LoVo (cell line): ENCODE measurements at regions not wholly inside any gene's neighbourhood (a gene's known extent, or its start where the extent isn't known, plus 50 kb on each side); places are given as distances from the start of the nearest gene placed in this dataset.
"Not testable (repeated sequence)": the region's sequence is repeated elsewhere in the genome, so short reads cannot be mapped to it uniquely, and the experiment has no call there.

Source experiments
- DNase-seq: peaks from one replicate; pipeline ENCODE4 v3.0.0-alpha.2; 2016; ENCODE audit warnings: low spot score

DNA sequence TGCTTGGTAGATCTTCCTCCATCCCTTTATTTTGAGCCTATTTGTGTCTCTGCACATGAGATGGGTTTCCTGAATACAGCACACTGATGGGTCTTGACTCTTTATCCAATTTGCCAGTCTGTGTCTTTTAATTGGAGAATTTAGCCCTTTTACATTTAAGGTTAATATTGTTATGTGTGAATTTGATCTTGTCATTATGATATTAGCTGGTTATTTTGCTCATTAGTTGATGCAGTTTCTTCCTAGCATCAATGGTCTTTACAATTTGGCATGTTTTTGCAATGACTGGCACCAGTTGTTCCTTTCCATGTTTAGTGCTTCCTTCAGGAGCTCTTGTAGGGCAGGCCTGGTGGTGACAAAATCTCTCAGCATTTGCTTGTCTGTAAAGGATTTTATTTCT is 72.4 kb downstream of the HNRNPD start:
- DNase-seq: not testable (repeated sequence)

DNA sequence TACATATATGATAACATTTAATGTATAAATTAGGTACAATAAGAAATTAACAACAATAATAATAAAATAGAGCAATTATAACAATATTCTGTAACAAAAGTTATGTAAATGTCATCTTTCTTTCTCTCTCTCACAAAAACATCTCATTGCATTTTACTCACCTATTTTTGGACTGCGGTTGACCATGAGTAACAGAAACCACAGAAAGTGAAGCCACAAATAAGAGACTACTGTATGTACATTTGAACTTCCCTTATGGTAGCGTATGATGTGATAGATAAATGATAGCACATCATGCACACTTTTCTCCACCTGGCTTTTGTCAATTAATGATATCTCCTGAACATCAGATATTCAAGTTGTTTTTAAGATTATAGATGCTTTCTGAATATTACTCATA is 80.5 kb downstream of the HNRNPD start:
- no peak for DNase-seq

DNA sequence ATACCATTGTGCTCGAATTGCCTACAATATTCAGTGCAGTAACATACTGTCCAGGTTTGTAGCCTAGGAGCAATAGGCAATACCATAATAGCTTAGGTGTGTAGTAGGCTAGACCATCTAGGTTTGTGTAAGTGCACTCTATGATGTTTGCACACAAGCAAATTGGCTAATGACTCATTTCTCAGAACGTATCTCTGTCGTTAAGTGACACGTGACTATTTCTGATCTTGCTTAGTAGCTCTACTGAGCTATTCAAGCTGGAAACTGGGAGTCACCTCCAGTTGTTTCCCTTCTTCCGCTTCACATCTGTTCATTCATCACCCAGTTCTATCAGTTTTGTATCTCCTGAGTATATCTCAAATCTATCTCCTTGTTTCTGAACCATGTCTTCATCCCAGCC is 86.1 kb downstream of the HNRNPD start:
- no peak for DNase-seq

DNA sequence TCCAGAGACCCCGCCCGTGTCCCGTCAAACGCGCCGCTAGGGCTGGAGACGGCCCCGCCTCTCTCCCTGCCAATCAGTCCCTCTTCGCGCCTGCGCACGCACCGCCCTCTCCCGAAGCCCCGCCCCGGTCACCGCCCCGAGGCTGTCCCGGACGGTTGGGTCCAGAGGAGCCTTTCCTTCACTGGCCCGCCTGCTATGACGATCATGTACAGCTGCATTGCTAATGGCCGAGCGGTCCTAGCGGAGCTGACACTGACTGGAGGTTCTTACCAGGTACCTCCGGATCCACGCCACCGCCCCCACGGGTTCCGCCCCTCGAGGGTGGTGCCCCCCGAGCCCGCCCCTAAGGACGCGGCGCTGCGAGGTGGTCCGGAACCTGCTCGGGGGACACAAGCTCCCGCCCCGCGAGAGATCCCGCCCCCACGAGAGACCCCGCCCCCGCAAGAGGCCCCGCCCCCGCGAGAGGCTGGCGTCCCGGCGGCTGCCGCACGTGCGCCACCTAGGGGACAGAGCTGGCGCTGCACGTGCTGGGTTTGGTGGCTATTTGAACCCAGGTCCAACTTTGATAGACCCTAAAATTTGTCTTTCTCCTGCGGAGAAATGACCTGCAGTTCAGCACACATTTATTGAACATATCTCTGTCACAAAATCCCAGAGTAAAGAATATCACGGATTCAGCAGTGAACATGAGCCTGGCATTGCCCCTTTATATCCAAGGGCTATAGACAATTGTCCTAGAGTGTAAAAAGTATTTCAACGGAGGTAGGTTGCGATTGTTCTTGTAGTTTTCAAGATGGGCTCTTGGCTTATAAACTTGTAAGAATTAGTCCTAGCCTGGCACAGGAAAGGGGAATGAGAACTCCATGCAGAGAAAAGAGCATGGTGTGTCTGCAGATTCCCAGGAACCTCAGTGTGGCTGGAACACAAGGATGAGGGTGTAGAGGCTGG is 88.7 kb downstream of the HNRNPD start:
- peak; percentile 98 for DNase-seq

DNA sequence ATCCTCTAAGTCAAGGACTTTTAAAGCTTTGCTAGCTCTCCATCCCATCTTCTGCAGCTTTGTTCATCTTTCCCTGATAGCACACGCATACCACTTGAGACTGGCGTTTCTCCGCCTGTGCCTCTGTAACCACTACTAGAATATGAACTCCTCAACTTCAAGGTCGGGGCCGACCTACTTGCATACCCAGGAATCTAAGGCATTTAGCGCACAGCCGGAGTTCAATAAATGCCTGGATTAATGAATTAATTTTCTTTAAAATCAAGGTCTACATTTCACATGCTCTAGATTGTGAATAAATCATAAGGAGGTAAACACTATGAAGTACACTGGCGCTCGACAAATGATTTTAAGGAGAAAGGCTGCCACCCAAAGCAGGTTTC is 89.3 kb downstream of the HNRNPD start:
- no peak for DNase-seq

DNA sequence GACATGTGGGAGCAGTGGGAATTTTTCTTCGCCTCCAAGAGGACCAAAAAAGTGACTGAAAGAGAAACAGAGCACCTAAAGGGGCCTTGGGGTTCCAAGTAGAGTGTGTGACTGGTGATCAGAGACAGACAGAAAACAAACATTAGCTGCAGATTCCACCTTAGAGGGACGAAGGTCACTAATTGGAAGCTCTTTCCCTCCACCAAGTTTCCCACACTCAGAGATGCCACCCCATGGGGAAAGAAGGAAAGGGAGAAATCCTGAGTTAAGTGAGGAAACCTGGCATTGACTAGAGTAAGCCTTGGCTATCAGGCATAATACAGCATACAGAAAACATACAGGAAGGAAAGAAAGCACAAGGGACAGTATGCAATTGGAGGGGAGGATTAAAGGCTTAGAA is 90.9 kb downstream of the HNRNPD start:
- DNase-seq: no peak

DNA sequence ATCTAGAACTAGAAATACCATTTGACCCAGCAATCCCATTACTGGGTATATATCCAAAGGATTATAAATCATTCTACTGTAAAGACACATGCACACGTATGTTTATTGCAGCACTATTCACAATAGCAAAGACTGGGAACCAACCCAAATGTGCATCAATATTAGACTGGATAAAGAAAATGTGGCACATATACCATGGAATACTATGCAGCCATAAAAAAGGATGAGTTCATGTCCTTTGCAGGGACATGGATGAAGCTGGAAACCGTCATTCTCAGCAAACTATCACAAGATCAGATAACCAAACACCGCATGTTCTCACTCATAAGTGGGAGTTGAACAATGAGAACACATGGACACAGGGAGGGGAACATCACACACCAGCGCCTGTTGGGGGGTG is 94.2 kb downstream of the HNRNPD start:
- not testable (repeated sequence) for DNase-seq

DNA sequence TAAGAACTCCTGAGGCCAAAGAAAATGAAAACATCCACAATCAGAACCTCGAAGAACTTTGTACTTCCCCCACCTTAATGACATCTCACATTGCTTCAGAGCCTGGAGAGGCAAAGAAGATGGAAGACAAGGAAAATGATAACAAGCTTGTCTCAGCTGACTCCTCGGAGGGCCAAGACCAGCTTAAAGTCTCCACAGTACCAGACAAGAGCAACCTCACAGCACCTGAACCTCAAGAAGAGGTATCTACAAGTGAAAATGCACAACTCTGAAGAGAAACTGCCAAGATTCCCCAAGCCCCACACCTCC is 97.5 kb downstream of the HNRNPD start:
- DNase-seq: no peak

DNA sequence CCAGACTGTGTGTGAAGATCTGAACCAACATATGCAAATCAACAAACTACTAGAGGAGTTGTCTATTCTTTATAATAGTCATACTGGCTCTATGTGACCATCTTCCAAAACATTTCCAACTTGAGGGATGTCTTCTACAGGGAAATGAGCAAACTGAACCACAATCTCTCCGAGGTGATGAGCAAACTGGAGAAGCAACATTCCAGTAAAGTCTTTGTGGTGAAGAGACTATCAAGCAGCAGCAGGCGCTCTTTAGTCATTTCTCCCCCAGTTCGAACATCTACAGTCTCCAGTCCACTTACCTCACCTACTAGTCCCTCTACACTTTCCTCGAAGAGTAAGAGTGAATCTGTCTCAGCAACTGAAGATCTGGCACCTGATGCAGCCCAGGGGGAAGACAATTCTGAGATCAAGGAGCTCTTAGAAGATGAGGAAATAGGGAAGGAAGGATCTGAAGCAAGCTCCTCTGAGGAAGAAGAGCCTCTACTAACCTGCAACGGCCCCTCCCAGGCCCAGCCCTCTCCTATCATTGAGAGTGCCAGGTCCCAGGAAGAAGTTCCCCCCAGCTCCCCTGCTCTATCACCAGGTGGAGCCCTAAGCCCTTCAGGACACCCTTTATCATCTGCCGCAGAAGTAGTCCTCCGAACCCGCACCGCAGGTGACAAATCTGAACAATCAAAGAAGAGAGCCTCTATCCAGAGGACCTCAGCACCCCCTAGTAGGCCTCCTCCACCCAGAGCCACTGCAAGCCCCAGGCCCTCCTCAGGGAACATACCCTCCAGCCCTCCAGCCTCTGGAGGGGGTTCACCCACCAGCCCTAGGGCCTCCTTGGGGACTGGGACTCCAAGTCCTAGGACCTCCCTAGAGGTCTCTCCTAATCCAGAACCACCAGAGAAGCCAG is 98.1 kb downstream of the HNRNPD start:
- no peak for DNase-seq

DNA sequence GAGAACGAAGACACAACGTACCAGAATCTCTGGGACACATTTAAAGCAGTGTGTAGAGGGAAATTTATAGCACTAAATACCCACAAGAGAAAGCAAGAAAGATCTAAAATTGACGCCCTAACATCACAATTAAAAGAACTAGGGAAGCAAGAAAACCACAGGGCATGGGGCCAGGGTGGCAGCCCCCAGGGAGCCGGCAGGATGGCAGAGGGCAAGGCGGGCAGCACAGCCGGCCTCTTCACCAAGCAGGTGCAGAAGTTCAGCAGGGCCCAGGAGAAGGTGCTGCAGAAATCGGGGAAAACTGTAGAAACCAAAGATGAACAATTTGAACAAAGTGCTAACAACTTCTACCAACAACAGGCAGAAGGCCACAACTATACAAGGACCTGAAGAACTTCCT is 99.1 kb downstream of the HNRNPD start:
- DNase-seq: not testable (repeated sequence)

DNA sequence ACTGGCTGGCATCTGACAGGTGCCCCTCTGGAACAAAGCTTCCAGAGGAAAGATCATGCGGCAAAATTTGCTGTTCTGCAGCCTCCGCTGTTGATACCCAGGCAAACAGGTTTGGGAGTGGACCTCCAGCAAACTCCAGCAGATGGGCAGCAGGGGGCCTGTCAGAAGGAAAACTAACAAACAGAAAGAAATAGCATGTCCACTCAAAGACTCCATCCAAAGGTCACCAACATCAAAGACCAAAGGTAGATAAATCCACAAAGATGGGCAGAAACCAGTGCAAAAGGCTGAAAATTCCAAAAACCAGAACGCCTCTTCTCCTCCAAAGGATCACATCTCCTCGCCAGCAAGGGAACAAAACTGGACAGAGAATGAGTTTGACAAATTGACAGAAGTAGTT is 101.3 kb downstream of the HNRNPD start:
- not testable (repeated sequence) for DNase-seq

DNA sequence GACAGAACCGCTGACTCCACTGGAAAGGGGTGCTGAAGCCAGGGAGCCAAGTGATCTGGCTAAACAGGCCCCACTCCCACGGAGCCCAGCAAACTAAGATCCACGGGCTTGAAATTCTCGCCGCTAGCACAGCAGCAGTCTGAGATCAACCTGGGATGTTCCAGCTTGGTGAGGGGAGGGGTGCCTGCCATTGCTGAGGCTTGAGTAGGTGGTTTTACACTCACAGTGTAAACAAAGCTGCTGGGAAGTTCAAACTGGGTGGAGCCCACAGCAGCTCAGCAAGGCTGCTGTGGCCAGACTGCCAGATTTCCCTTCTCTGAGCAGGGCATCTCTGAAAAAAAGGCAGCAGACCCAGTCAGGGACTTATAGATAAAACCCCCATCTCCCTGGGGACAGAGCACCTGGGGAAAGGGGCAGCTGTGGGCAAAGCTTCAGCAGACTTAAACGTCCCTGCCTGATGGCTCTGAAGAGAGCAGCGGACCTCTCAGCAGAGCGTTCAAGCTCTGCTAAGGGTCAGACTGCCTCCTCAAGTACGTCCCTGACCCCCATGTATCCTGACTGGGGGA is 101.8 kb downstream of the HNRNPD start:
- DNase-seq: not testable (repeated sequence)

DNA sequence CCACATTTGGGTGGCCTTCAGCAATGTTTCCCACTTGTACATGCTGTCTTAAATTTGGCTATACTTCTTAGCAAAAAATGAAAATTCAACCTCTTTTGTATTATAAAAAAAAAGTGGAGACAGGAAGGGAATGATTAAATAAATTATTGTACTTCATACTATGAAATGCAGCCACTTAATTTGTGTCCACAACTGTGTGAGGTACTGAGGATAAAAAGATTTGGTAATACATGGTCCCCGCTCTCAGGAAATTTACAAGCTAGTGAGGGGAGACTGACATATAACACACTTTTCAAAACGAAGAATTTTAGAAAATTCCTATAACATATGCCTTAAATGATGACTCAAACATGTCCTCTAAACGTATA is 105.0 kb downstream of the HNRNPD start:
- DNase-seq: no peak

DNA sequence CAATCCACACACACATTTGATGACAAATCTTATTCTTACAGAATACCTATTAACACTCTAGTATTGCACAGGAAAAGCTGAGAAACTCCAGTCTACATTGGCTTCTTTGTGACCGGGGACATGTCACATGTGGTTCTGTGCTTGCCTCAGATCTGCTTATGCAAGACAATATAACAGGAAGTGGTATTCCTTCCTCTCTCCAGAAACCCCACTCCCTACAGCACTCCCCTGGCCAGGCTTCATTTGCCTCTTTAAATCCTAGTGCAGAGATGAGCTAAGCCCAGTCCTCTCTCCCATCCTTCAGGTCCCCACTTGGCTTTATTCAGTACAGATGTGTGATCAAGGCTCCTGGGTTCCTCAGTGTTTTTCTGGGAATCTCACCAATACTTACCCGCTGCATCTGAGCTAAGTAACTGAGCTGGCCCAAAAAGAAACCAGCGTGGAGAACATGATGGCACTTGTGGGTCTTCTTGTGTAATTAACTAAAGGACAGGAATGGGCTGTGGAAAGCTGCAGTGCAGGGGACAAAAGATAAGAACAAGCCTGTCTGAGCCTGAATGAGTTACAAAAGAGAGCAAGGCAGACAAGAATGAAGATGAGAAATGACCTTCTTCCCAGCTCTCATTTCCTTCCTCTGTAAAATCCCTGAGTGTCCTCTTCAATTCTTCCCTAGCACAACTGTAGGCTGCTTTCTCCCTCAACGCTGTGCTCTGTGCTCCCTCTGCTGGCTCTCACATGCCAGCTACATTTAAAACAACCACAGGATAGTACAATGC is 105.6 kb downstream of the HNRNPD start:
- DNase-seq: peak; percentile 54

DNA sequence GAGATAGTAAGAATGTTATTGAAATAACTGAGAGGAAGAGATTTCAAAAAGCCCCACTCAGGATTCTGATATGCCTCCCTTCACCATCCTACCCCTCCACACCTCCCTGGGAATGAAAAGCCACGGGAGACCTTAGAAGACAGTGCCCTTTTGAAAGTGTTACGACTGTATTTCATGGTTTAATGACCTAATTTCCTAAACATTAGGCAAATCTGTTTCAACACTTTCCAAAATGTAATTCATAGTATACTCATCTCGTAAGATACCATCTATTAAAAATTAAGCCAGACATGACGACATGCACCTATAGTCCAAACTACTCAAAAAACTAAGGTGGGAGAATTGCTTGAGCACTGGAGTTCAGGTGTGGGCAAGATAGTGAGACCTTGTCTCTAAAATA is 106.3 kb downstream of the HNRNPD start:
- DNase-seq: no peak

DNA sequence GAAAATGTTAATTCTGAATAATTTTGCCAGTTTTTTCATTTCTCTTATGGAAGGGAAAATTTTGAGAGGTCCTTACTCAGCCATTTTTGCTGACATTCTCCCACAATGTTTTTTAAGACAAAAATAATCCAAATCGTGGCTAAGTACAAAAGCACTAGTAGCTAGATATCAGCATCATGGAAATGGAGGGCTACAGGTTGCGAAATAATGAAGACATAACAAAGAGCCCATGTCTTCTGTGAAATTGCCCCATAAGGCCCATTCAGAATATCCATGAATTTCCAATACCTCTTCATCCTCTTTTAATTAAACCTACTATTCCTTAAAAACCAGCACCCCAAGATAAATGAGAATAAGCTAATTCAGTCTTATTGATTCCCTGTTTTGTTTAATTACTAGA is 107.4 kb downstream of the HNRNPD start:
- no peak for DNase-seq

DNA sequence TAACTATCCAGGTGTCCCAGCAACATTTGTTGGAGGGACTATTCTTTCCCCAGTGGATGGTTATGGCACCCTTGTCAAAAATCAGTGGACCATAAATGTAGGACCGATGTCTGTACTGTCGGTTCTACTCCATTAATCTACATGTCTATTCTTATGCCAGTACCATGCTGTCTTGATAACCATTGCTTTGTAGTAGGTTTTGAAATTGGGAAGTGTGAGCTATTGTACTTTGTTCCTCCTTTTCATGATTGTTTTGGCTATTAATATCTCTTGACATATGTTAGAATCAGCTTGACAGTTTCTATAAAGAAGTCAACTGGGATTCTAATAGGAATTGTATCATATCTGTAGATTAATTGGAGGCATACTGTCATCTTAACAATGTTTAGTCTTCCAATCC is 112.7 kb downstream of the HNRNPD start:
- DNase-seq: no peak

DNA sequence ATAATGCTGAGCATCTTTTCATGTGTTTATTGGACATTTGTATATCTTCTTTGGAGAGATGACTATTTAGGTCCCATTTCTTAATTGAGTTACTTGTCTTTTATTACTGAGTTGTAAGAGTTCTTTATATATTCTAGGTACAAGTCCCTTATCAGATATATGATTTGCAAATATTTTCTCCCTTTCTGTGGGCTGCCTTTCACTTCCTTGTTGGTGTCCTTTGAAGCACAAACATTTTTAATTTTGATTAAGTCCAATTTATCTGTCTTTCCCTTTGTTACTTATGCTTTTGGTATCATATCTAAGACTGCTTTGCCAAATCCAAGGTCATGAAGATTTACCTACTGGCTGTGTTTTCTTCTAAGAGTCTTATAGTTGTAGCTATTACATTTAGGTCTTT is 113.2 kb downstream of the HNRNPD start:
- no peak for DNase-seq

DNA sequence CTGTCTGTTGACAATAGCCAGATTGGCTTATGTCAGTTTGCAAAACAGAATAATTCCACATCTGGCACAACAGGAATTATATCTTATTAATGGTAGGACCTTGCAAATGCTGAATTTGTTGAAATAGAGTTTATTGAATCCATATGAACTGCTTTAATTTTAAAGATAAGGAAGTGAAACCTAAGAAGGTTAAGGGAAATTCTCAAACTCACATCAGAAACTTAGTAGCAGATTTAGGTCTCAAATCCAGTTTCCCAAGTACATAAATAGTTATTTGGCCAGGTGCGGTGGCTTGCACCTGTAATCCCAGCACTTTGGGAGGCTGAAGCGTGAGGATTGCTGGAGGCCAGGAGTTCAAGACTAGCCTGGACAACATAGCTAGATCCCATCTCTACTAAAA is 117.1 kb downstream of the HNRNPD start:
- DNase-seq: no peak

DNA sequence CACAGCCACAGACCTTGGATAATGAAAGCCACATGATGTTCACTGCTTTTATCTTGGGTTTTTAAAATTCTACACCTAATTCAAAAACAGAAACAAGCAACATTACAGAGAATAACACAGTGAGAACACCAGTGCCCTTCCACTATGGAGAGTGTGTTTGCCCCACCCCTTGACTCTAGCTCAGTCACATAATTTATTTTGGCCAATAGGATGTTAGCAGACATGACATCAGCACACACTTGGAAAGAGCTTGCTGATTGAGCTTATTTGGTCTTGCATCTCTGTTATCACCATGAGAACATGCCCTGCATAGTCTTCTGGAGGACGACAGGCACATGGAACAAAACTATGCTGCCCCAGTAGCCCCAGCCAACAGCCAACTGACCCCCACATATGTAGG is 118.1 kb downstream of the HNRNPD start:
- DNase-seq: no peak

DNA sequence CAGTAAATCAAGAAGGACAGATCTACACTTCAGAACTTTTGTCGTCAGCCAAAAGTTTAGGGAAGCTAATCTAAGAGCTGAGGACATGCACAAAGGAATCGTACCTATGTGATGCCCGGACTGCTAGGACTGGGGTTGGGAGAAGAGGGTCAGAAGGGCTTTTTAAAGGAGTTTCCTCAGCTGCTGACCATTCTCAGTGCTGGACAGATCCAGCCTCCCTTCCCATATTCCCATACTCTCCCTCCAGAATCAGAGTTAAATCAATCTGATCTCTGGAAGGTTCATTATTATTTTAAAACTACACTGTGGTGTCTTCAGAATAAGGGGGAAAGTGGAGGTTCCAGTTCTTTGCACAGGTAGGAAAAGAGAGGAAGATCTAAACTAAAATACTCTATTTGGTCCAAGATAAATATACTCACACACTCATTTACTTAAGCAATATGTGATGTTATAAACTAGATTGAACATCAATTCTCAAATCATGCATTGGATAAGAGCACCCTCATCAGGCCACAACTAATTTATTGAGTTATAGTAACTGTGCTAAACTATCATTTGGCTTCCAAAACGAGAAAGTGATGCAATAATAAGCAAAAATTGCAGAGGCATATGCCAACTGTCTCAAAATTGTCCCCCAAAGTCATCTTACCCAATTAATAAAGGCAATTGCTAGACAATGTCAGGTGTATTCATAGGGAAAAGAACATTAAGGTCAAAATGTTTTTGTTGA is 124.7 kb downstream of the HNRNPD start:
- no peak for DNase-seq

DNA sequence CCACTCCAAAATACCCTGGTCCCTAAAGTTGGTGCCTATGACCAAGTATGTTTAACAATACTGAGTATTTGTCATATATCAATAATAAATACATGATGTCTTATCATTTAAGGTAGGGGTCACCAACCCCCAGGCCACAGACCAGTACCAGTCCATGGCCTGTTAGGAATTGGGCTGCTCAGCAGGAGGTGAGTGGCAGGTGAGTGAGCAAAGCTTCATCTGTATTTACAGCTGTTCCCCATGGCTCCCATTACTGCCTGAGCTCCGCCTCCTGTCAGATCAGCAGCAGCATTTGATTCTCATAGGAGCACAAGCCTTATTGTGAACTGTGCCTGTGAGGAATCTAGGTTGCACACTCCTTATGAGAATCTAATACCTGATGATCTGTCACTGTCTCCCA is 126.2 kb downstream of the HNRNPD start:
- no peak for DNase-seq
